SK-N-SH (cell line): ENCODE measurements at regions not wholly inside any gene's neighbourhood (a gene's known extent, or its start where the extent isn't known, plus 50 kb on each side); places are given as distances from the start of the nearest gene placed in this dataset.

Experiments
- CTCF ChIA-PET: fragments of 300-600, 350-600 bp; formaldehyde crosslinking; extraction: SDS; loops from one replicate; lab custom pipeline; 2021; lab: Yijun Ruan, JAX
- POLR2A ChIA-PET: fragments of 350-600 bp; sonication (Branson Sonifier 250); formaldehyde crosslinking; extraction: SDS; loops from one replicate; lab custom pipeline; 2020; ENCODE audit warnings: antibody characterized with exemption, inconsistent platforms; lab: Yijun Ruan, JAX
- DNase-seq: peaks from one replicate; pipeline ENCODE4 v3.0.0; 2012
- H2AFZ ChIP-seq: fragments of 200-600 bp; sonication (generic); 2 replicates; pipeline ENCODE4 v1.8.1; 2016; ENCODE audit warnings: antibody characterized with exemption, mild to moderate bottlenecking, low read depth
- H3F3A ChIP-seq: fragments of 200-600 bp; sonication (generic); replicated peaks from 2 replicates; pipeline ENCODE3; 2016; ENCODE audit warnings: antibody characterized with exemption, mild to moderate bottlenecking; ENCODE audit not compliant: insufficient read depth
- H3K27ac ChIP-seq, 2 experiments: fragments of 200-500 bp in 1 of 2; fragments of 200-600 bp in 1 of 2; sonication (Bioruptor generic) in 1 of 2; sonication (generic), shearing (Covaris generic) in 1 of 2; 2 replicates each; pipeline versions ENCODE4 v1.5.1 to v1.6.1; 2014 to 2016; ENCODE audit warnings: low read depth in 2 of 2, inconsistent platforms in 1 of 2, low read length in 1 of 2, mild to moderate bottlenecking in 1 of 2, mixed read lengths in 1 of 2
- H3K27me3 ChIP-seq: fragments of 200-600 bp; sonication (generic), shearing (Covaris generic); 2 replicates; pipeline ENCODE4 v1.6.1; 2016; ENCODE audit warnings: mixed run types; ENCODE audit not compliant: insufficient read depth
- H3K36me3 ChIP-seq, 2 experiments: fragments of 200-500 bp in 1 of 2; fragments of 200-600 bp in 1 of 2; sonication (Bioruptor generic) in 1 of 2; sonication (generic) in 1 of 2; replicated peaks in 1 of 2; 2 replicates each; pipeline versions ENCODE3 to v1.5.1; 2014 to 2016; ENCODE audit warnings: low read length in 1 of 2, mild to moderate bottlenecking in 1 of 2; ENCODE audit not compliant: insufficient read depth in 2 of 2, control insufficient read depth in 1 of 2
- H3K4me1 ChIP-seq, 2 experiments: fragments of 200-500 bp in 1 of 2; fragments of 200-600 bp in 1 of 2; sonication (Bioruptor generic) in 1 of 2; sonication (generic), shearing (Covaris generic) in 1 of 2; 2 replicates each; pipeline versions ENCODE4 v1.5.1 to v1.6.1; 2014 to 2016; ENCODE audit warnings: low read depth in 1 of 2, low read length in 1 of 2, mixed run types in 1 of 2; ENCODE audit not compliant: insufficient read depth in 2 of 2, control insufficient read depth in 1 of 2
- H3K4me2 ChIP-seq: fragments of 200-600 bp; sonication (generic), shearing (Covaris generic); 2 replicates; pipeline ENCODE4 v1.6.1; 2017; ENCODE audit warnings: mixed run types
- H3K4me3 ChIP-seq, 2 experiments: fragments of 200-500 bp in 1 of 2; fragments of 200-600 bp in 1 of 2; sonication (Bioruptor generic) in 1 of 2; sonication (generic), shearing (Covaris generic) in 1 of 2; 2 replicates each; pipeline versions ENCODE4 v1.5.1 to v1.8.1; 2014 to 2016; ENCODE audit warnings: low read depth in 2 of 2, inconsistent platforms in 1 of 2, low read length in 1 of 2, mild to moderate bottlenecking in 1 of 2, mixed read lengths in 1 of 2, moderate library complexity in 1 of 2
- H3K79me2 ChIP-seq: fragments of 200-600 bp; sonication (generic); 2 replicates; pipeline ENCODE4 v1.8.1; 2017; ENCODE audit warnings: mild to moderate bottlenecking; ENCODE audit not compliant: insufficient read depth
- H3K9ac ChIP-seq: fragments of 200-600 bp; sonication (generic); 2 replicates; pipeline ENCODE4 v1.6.1; 2017; ENCODE audit warnings: mixed run types
- H3K9me2 ChIP-seq: fragments of 200-600 bp; sonication (generic); 2 replicates; pipeline ENCODE4 v1.6.1; 2017; ENCODE audit warnings: mixed run types
- H3K9me3 ChIP-seq: fragments of 200-600 bp; sonication (generic); 2 replicates; pipeline ENCODE4 v1.6.1; 2017; ENCODE audit warnings: mixed run types, mild to moderate bottlenecking, moderate library complexity
- H4K20me1 ChIP-seq: fragments of 200-600 bp; sonication (generic); 2 replicates; pipeline ENCODE4 v1.6.1; 2017; ENCODE audit warnings: mild to moderate bottlenecking, mixed run types; ENCODE audit not compliant: insufficient read depth
- CHD2 ChIP-seq: fragments of 150-350 bp; IDR thresholded peaks from 2 replicates; pipeline ENCODE4 v1.6.1; 2018; ENCODE audit warnings: low read length; ENCODE audit not compliant: partially characterized antibody
- EP300 ChIP-seq, 2 experiments: IDR thresholded peaks; 2 replicates each; pipeline versions ENCODE4 v1.4.0 to v1.6.1; 2012; ENCODE audit warnings: borderline replicate concordance in 1 of 2, low read depth in 1 of 2, low read length in 1 of 2
- FOXJ3 ChIP-seq: sonication (generic); formaldehyde crosslinking; IDR thresholded peaks from 2 replicates; pipeline ENCODE4 v1.5.1; 2020; ENCODE audit warnings: mild to moderate bottlenecking, missing genetic modification reagents
- FOXM1 ChIP-seq: IDR thresholded peaks from 2 replicates; pipeline ENCODE4 v1.4.0; 2012; ENCODE audit warnings: low read depth, mild to moderate bottlenecking
- GABPA ChIP-seq: IDR thresholded peaks from 2 replicates; pipeline ENCODE4 v1.4.0; 2012; ENCODE audit warnings: low read depth, mild to moderate bottlenecking
- GATA2 ChIP-seq: sonication (generic); formaldehyde crosslinking; IDR thresholded peaks from 2 replicates; pipeline ENCODE4 v1.5.0; 2020; ENCODE audit warnings: mild to moderate bottlenecking, missing genetic modification reagents
- JUND ChIP-seq: IDR thresholded peaks from 2 replicates; pipeline ENCODE4 v1.4.0; 2012
- MEF2A ChIP-seq: IDR thresholded peaks from 2 replicates; pipeline ENCODE4 v1.4.0; 2012; ENCODE audit warnings: low read depth, borderline replicate concordance
- NFIC ChIP-seq: IDR thresholded peaks from 2 replicates; pipeline ENCODE4 v1.4.0; 2012; ENCODE audit warnings: borderline replicate concordance
- RAD21 ChIP-seq: IDR thresholded peaks from 2 replicates; pipeline ENCODE4 v1.6.1; 2012; ENCODE audit warnings: mild to moderate bottlenecking, low read length
- RCOR1 ChIP-seq: fragments of 150-350 bp; IDR thresholded peaks from 2 replicates; pipeline ENCODE4 v1.6.1; 2017; ENCODE audit warnings: antibody characterized with exemption, low read length
- SIN3A ChIP-seq: IDR thresholded peaks from 2 replicates; pipeline ENCODE4 v1.6.1; 2012; ENCODE audit warnings: low read depth, mild to moderate bottlenecking, low read length, moderate library complexity, borderline replicate concordance
- TAF1 ChIP-seq: IDR thresholded peaks from 2 replicates; pipeline ENCODE4 v1.6.1; 2012; ENCODE audit warnings: low read depth, mild to moderate bottlenecking, low read length, moderate library complexity, borderline replicate concordance
- TCF12 ChIP-seq: IDR thresholded peaks from 2 replicates; pipeline ENCODE4 v1.4.0; 2012
- TEAD4 ChIP-seq: IDR thresholded peaks from 2 replicates; pipeline ENCODE4 v1.4.0; 2012; ENCODE audit warnings: mild to moderate bottlenecking, borderline replicate concordance; ENCODE audit not compliant: insufficient read depth
- YY1 ChIP-seq: IDR thresholded peaks from 2 replicates; pipeline ENCODE4 v1.4.0; 2012; ENCODE audit warnings: low read depth, mild to moderate bottlenecking
- WGBS: methylation state at CpG from one replicate; pipeline ENCODE4 v1.1.6; 2017; ENCODE audit warnings: low lambda C conversion rate; 5-methylcytosine and 5-hydroxymethylcytosine counted together
- TF ChIP-seq, protein P1 (sequence below): IDR thresholded peaks from 2 replicates; pipeline ENCODE4 v1.4.0; 2012; ENCODE audit warnings: low read depth, borderline replicate concordance
- TF ChIP-seq, protein P2 (sequence below): fragments of 200-600 bp; sonication (generic); IDR thresholded peaks from 2 replicates; pipeline ENCODE4 v1.6.1; 2017; ENCODE audit warnings: antibody characterized with exemption, mild to moderate bottlenecking, moderate library complexity
- TF ChIP-seq, protein P3 (sequence below): IDR thresholded peaks from 2 replicates; pipeline ENCODE4 v1.6.1; 2012; ENCODE audit warnings: mild to moderate bottlenecking, low read depth, low read length, moderate library complexity
- TF ChIP-seq, protein P4 (sequence below): fragments of 150-350 bp; IDR thresholded peaks from 2 replicates; pipeline ENCODE4 v1.6.1; 2017; ENCODE audit warnings: antibody characterized with exemption, low read length, low read depth, borderline replicate concordance

DNA sequence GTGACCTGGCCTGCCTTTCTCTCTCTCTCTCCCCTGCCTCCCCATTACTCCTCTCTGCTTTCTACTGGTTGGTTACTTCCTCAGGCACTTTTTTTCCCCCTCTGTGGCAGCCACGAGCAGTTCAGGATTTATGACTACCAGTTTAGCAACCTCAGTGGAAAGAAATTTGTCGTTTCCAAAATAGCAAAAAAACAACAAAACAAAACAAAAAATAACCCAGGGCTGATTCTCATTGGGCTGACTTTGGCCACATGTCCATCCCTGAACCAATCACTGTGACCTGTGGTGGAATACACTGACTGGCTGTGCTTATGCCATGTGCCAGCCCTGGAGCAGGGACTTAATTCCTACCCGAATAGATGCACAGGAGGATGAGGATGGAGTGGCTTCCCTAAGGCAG is 137.4 kb downstream of the TFAP2C start:
- POLR2A ChIA-PET: no interaction called here
- DNase-seq: no peak
- Histone ChIP-seq H4K20me1 (no peaks in the 10 kb centered on the region), H3K27me3 (peaks cover 9% of the 10 kb centered on the region; the same call in 1 of the 2 replicates), H3K79me2 (no peaks in the 10 kb centered on the region), H3K4me1 (no peaks in the 10 kb centered on the region), H3K9ac (no peak overlapping the region), H3K27ac (no peak overlapping the region), H3K9me3 (no peaks in the 10 kb centered on the region), H2AFZ (no peak overlapping the region), H3K9me2 (no peaks in the 10 kb centered on the region), H3K36me3 (no peaks in the 10 kb centered on the region), H3F3A (no peaks in the 10 kb centered on the region), H3K4me3 (no peak overlapping the region), H3K4me2 (no peak overlapping the region)
- CTCF ChIA-PET: no interaction called here
- 23% methylated on average over 3 of the region's 3 CpGs for WGBS
- TF ChIP-seq SIN3A (no peak), TEAD4 (no peak), GABPA (no peak), MEF2A (no peak), RCOR1 (no peak), TCF12 (no peak), CHD2 (no peak), TAF1 (no peak), YY1 (no peak), NFIC (no peak), EP300 (IDR thresholded peaks at IDR 0.05; ENCODE audit: borderline replicate concordance in 1 of 2, low read depth in 1 of 2, low read length in 1 of 2) (no peak), RAD21 (no peak), GATA2 (CRISPR knock-in tag) (no peak), JUND (no peak), FOXM1 (no peak), FOXJ3 (CRISPR knock-in tag) (no peak)
- TF ChIP-seq, protein P1, sequence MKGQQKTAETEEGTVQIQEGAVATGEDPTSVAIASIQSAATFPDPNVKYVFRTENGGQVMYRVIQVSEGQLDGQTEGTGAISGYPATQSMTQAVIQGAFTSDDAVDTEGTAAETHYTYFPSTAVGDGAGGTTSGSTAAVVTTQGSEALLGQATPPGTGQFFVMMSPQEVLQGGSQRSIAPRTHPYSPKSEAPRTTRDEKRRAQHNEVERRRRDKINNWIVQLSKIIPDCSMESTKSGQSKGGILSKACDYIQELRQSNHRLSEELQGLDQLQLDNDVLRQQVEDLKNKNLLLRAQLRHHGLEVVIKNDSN: no peak
- TF ChIP-seq, protein P2, sequence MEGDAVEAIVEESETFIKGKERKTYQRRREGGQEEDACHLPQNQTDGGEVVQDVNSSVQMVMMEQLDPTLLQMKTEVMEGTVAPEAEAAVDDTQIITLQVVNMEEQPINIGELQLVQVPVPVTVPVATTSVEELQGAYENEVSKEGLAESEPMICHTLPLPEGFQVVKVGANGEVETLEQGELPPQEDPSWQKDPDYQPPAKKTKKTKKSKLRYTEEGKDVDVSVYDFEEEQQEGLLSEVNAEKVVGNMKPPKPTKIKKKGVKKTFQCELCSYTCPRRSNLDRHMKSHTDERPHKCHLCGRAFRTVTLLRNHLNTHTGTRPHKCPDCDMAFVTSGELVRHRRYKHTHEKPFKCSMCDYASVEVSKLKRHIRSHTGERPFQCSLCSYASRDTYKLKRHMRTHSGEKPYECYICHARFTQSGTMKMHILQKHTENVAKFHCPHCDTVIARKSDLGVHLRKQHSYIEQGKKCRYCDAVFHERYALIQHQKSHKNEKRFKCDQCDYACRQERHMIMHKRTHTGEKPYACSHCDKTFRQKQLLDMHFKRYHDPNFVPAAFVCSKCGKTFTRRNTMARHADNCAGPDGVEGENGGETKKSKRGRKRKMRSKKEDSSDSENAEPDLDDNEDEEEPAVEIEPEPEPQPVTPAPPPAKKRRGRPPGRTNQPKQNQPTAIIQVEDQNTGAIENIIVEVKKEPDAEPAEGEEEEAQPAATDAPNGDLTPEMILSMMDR: no peak
- TF ChIP-seq, protein P3, sequence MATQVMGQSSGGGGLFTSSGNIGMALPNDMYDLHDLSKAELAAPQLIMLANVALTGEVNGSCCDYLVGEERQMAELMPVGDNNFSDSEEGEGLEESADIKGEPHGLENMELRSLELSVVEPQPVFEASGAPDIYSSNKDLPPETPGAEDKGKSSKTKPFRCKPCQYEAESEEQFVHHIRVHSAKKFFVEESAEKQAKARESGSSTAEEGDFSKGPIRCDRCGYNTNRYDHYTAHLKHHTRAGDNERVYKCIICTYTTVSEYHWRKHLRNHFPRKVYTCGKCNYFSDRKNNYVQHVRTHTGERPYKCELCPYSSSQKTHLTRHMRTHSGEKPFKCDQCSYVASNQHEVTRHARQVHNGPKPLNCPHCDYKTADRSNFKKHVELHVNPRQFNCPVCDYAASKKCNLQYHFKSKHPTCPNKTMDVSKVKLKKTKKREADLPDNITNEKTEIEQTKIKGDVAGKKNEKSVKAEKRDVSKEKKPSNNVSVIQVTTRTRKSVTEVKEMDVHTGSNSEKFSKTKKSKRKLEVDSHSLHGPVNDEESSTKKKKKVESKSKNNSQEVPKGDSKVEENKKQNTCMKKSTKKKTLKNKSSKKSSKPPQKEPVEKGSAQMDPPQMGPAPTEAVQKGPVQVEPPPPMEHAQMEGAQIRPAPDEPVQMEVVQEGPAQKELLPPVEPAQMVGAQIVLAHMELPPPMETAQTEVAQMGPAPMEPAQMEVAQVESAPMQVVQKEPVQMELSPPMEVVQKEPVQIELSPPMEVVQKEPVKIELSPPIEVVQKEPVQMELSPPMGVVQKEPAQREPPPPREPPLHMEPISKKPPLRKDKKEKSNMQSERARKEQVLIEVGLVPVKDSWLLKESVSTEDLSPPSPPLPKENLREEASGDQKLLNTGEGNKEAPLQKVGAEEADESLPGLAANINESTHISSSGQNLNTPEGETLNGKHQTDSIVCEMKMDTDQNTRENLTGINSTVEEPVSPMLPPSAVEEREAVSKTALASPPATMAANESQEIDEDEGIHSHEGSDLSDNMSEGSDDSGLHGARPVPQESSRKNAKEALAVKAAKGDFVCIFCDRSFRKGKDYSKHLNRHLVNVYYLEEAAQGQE: no peak
- TF ChIP-seq, protein P4, sequence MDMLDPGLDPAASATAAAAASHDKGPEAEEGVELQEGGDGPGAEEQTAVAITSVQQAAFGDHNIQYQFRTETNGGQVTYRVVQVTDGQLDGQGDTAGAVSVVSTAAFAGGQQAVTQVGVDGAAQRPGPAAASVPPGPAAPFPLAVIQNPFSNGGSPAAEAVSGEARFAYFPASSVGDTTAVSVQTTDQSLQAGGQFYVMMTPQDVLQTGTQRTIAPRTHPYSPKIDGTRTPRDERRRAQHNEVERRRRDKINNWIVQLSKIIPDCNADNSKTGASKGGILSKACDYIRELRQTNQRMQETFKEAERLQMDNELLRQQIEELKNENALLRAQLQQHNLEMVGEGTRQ: no peak
